ENCODE measurements at regions not wholly inside any gene's neighbourhood (a gene's known extent, or its start where the extent isn't known, plus 50 kb on each side); places are given as distances from the start of the nearest gene placed in this dataset.
"Not testable (repeated sequence)": the region's sequence is repeated elsewhere in the genome, so short reads cannot be mapped to it uniquely, and the experiment has no call there.

- not testable (repeated sequence) for ATAC-seq
Measured at GRCh38 chr2:129807642-129808338, 171.7 kb upstream of the RAB6C start.

GRCh38 chr2:129810521-129810920, 168.9 kb upstream of the RAB6C start:
- 0% methylated on average over 3 of the region's 3 CpGs for WGBS (ENCODE audit: insufficient coverage, low coverage, missing lambda C conversion rate)
- BruUV-seq (replicated peaks), result no TSS peak
- intact Hi-C loops (cut with micrococcal nuclease), result no loop called here
- FAIRE-seq, result no peak
- Histone ChIP-seq H3K9me3 (replicated peaks; ENCODE audit: control insufficient read depth, insufficient read depth, low read depth, low read length) (no peaks in the 10 kb centered on the region), H3K79me2 (ENCODE audit: control insufficient read depth, insufficient read depth, low read length) (no peaks in the 10 kb centered on the region), H3K27me3 (ENCODE audit: control insufficient read depth in 2 of 2, insufficient read depth in 2 of 2, low read length in 2 of 2) (peaks cover 0 to 14% of the 10 kb centered on the region in 2 experiments; a peak in 4 of 5 replicates), H3K36me3 (ENCODE audit: control insufficient read depth, insufficient read depth, low read length) (no peaks in the 10 kb centered on the region), H3K4me3 (no peak overlapping the region), H4K20me1 (replicated peaks; ENCODE audit: control insufficient read depth, insufficient read depth, low read length) (no peaks in the 10 kb centered on the region), H3K9me1 (ENCODE audit: control insufficient read depth, insufficient read depth, low read length) (no peaks in the 10 kb centered on the region), H2AFZ (ENCODE audit: low read depth, low read length) (no peak overlapping the region), H3K9ac (ENCODE audit: insufficient read depth in 1 of 2, low read depth in 2 of 2, low read length in 2 of 2) (no peak overlapping the region), H3K4me2 (ENCODE audit: insufficient read depth, low read length) (no peak overlapping the region), H3K4me1 (replicated peaks in 1 of 2; ENCODE audit: control insufficient read depth in 2 of 2, insufficient read depth in 2 of 2, low read length in 2 of 2) (no peaks in the 10 kb centered on the region), H3K27ac (ENCODE audit: extremely low read depth, low read depth, low read length) (no peak overlapping the region)
- ATAC-seq, result no peak
- ChIA-PET POLR2A (no interaction called here), CTCF (ENCODE audit: low intra/inter-chr PET ratio) (no interaction called here)
- in situ Hi-C loops (cut with MboI), result no loop called here
- TF ChIP-seq SPI1 (IDR thresholded peaks at IDR 0.05; ENCODE audit: borderline replicate concordance, low read depth, low read length) (no peak), CEBPB (tag; IDR thresholded peaks at IDR 0.05) (no peak), BCLAF1 (IDR thresholded peaks at IDR 0.05; ENCODE audit: borderline replicate concordance in 1 of 2, control insufficient read depth in 1 of 2, low read depth in 2 of 2, low read length in 1 of 2) (no peak), MTA1 (IDR thresholded peaks at IDR 0.05; ENCODE audit: borderline replicate concordance) (no peak), THRB (CRISPR knock-in tag; conservative IDR thresholded peaks at IDR 0.05) (no peak)
- no peak for DNase-seq (ENCODE audit: extremely low read depth in 1 of 4, low spot score in 3 of 4)

More at GRCh38 chr2:129807642-129808338, 171.7 kb upstream of the RAB6C start:
- H3K4me3 ChIP-seq; H3K79me2 ChIP-seq (ENCODE audit: control insufficient read depth, insufficient read depth, low read length); H3K9me1 ChIP-seq (ENCODE audit: control insufficient read depth, insufficient read depth, low read length); H3K4me1 ChIP-seq (replicated peaks in 1 of 2; ENCODE audit: control insufficient read depth in 2 of 2, insufficient read depth in 2 of 2, low read length in 2 of 2); H3K9ac ChIP-seq (ENCODE audit: insufficient read depth in 1 of 2, low read depth in 2 of 2, low read length in 2 of 2); CTCF ChIA-PET (ENCODE audit: low intra/inter-chr PET ratio); FAIRE-seq; POLR2A ChIA-PET; H2AFZ ChIP-seq (ENCODE audit: low read depth, low read length); H4K20me1 ChIP-seq (replicated peaks; ENCODE audit: control insufficient read depth, insufficient read depth, low read length); DNase-seq (ENCODE audit: extremely low read depth in 1 of 4, low spot score in 3 of 4); H3K4me2 ChIP-seq (ENCODE audit: insufficient read depth, low read length); in situ Hi-C loops (cut with MboI); BruUV-seq (replicated peaks); H3K27ac ChIP-seq (ENCODE audit: extremely low read depth, low read depth, low read length); H3K9me3 ChIP-seq (replicated peaks; ENCODE audit: control insufficient read depth, insufficient read depth, low read depth, low read length); H3K36me3 ChIP-seq (ENCODE audit: control insufficient read depth, insufficient read depth, low read length); intact Hi-C loops (cut with micrococcal nuclease): not testable (repeated sequence)
- peaks cover 0 to 27% of the 10 kb centered on the region in 2 experiments; a peak in 4 of 5 replicates for H3K27me3 ChIP-seq (ENCODE audit: control insufficient read depth in 2 of 2, insufficient read depth in 2 of 2, low read length in 2 of 2)
- 2% methylated on average over 19 of the region's 22 CpGs for WGBS (ENCODE audit: insufficient coverage, low coverage, missing lambda C conversion rate)
